ENCODE measurements at regions not wholly inside any gene's neighbourhood (a gene's known extent, or its start where the extent isn't known, plus 50 kb on each side); places are given as distances from the start of the nearest gene placed in this dataset.

GRCh38 chr1:193774536-193775323 lies 588.3 kb upstream of the B3GALT2 start:
- Histone ChIP-seq H3K79me2 (ENCODE audit: insufficient read depth, low read depth, low read length) (no peaks in the 10 kb centered on the region), H3K27ac (ENCODE audit: low read depth, low read length, poor library complexity, severe bottlenecking) (no peak overlapping the region), H4K20me1 (ENCODE audit: insufficient read depth, low read length) (no peaks in the 10 kb centered on the region), H3K9me2 (ENCODE audit: insufficient read depth, low read length) (no peaks in the 10 kb centered on the region), H3K4me3 (ENCODE audit: low read depth, low read length, poor library complexity, severe bottlenecking) (no peak overlapping the region), H3K4me2 (ENCODE audit: low read length) (no peak overlapping the region), H3K4me1 (ENCODE audit: insufficient read depth, low read length, poor library complexity, severe bottlenecking) (no peaks in the 10 kb centered on the region), H3K36me3 (ENCODE audit: insufficient read depth, low read length) (no peaks in the 10 kb centered on the region), H2AFZ (ENCODE audit: low read length) (no peak overlapping the region), H3K9me3 (ENCODE audit: low read length) (no peaks in the 10 kb centered on the region)
- intact Hi-C loops (cut with micrococcal nuclease; ENCODE audit: unreplicated experiment) = no loop called here
- POLR2A ChIA-PET = interaction anchor here (0.7 kb wide), 1 partner anchor 1832 kb away, joined by 5 read pairs; no protein-coding TSS in a partner anchor
- TF ChIP-seq CTCF (conservative IDR thresholded peaks at IDR 0.05; ENCODE audit: low read length) = no peak
- no peak for TF ChIP-seq EZH2phosphoT487 (IDR thresholded peaks at IDR 0.05; ENCODE audit: borderline replicate concordance, low read depth, low read length)
- DNase-seq (ENCODE audit: low spot score) = no peak
- CTCF ChIA-PET (ENCODE audit: unreplicated experiment) = no interaction called here
- BruUV-seq (replicated peaks) = no TSS peak

GRCh38 chr1:193771596-193771995 lies 585.2 kb upstream of the B3GALT2 start:
- no peak for DNase-seq (ENCODE audit: low spot score)
- ChIA-PET CTCF (ENCODE audit: unreplicated experiment) (no interaction called here), POLR2A (no interaction called here)
- no peaks in the 10 kb centered on the region for H3K9me2 ChIP-seq (ENCODE audit: insufficient read depth, low read length)
- intact Hi-C loops (cut with micrococcal nuclease; ENCODE audit: unreplicated experiment) = no loop called here
- H3K4me1 ChIP-seq (ENCODE audit: insufficient read depth, low read length, poor library complexity, severe bottlenecking) = no peaks in the 10 kb centered on the region
- no peaks in the 10 kb centered on the region for H4K20me1 ChIP-seq (ENCODE audit: insufficient read depth, low read length)
- no peak overlapping the region for H3K27ac ChIP-seq (ENCODE audit: low read depth, low read length, poor library complexity, severe bottlenecking)
- H3K4me2 ChIP-seq (ENCODE audit: low read length) = no peak overlapping the region
- no peaks in the 10 kb centered on the region for H3K9me3 ChIP-seq (ENCODE audit: low read length)
- no TSS peak for BruUV-seq (replicated peaks)
- TF ChIP-seq EZH2phosphoT487 (IDR thresholded peaks at IDR 0.05; ENCODE audit: borderline replicate concordance, low read depth, low read length) = no peak
- TF ChIP-seq CTCF (conservative IDR thresholded peaks at IDR 0.05; ENCODE audit: low read length) = no peak
- no peaks in the 10 kb centered on the region for H3K79me2 ChIP-seq (ENCODE audit: insufficient read depth, low read depth, low read length)
- no peak overlapping the region for H2AFZ ChIP-seq (ENCODE audit: low read length)
- H3K36me3 ChIP-seq (ENCODE audit: insufficient read depth, low read length) = no peaks in the 10 kb centered on the region
- no peak overlapping the region for H3K4me3 ChIP-seq (ENCODE audit: low read depth, low read length, poor library complexity, severe bottlenecking)

- H3K9me3 ChIP-seq (ENCODE audit: low read length) = no peaks in the 10 kb centered on the region
- no peak overlapping the region for H2AFZ ChIP-seq (ENCODE audit: low read length)
- no peak for TF ChIP-seq CTCF (conservative IDR thresholded peaks at IDR 0.05; ENCODE audit: low read length)
- no peak for TF ChIP-seq EZH2phosphoT487 (IDR thresholded peaks at IDR 0.05; ENCODE audit: borderline replicate concordance, low read depth, low read length)
- H3K27ac ChIP-seq (ENCODE audit: low read depth, low read length, poor library complexity, severe bottlenecking) = no peak overlapping the region
- H3K4me1 ChIP-seq (ENCODE audit: insufficient read depth, low read length, poor library complexity, severe bottlenecking) = no peaks in the 10 kb centered on the region
- H3K36me3 ChIP-seq (ENCODE audit: insufficient read depth, low read length) = no peaks in the 10 kb centered on the region
- ChIA-PET CTCF (ENCODE audit: unreplicated experiment) (no interaction called here), POLR2A (interaction anchor here (0.9 to 1.1 kb wide), 2 partner anchors 38 to 535 kb away, joined by 3 read pairs; no protein-coding TSS in a partner anchor)
- no peaks in the 10 kb centered on the region for H3K9me2 ChIP-seq (ENCODE audit: insufficient read depth, low read length)
- no peak for DNase-seq (ENCODE audit: low spot score)
- H4K20me1 ChIP-seq (ENCODE audit: insufficient read depth, low read length) = no peaks in the 10 kb centered on the region
- H3K79me2 ChIP-seq (ENCODE audit: insufficient read depth, low read depth, low read length) = no peaks in the 10 kb centered on the region
- no peak overlapping the region for H3K4me2 ChIP-seq (ENCODE audit: low read length)
- intact Hi-C loops (cut with micrococcal nuclease; ENCODE audit: unreplicated experiment) = no loop called here
- BruUV-seq (replicated peaks) = no TSS peak
- H3K4me3 ChIP-seq (ENCODE audit: low read depth, low read length, poor library complexity, severe bottlenecking) = no peak overlapping the region
These were observed 583.2 kb upstream of the B3GALT2 start for GRCh38 chr1:193769651-193770050.
